Bone marrow (tissue), 2 donors: ENCODE measurements at regions not wholly inside any gene's neighbourhood (a gene's known extent, or its start where the extent isn't known, plus 50 kb on each side); places are given as distances from the start of the nearest gene placed in this dataset.

Source experiments
- DNase-seq, 2 donors: peaks; one replicate each; lab custom pipeline; 2025; lab: John Stamatoyannopoulos, UW

GRCh38 chr7:116083796-116084195 lies 53.2 kb upstream of the TFEC start:
- no peak for DNase-seq

- no peak for DNase-seq
These were observed 56.0 kb upstream of the TFEC start for GRCh38 chr7:116086547-116087045.

- DNase-seq: no peak
These were observed 56.7 kb upstream of the TFEC start for GRCh38 chr7:116087291-116087690.

- DNase-seq: no peak
These were observed 57.4 kb upstream of the TFEC start for GRCh38 chr7:116087984-116088383.

DNA sequence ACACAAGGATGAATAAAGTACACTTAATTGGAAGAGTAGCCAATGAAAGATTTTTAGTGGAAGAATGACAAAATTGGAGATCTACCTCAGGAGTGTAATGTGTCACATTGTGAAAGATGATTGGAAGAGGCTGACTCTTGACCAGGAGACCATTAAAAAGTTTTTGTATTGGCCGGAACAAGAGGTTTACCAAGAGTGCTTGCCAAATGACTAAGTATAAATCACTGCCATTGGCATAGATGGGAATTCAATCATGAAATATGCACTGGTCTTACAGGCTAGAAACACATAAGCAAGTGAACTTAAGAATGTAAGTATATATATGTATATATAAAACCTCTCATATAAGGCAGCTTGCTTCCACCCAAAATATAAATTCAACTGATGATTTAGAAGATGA lies 58.7 kb upstream of the TFEC start:
- no peak for DNase-seq

GRCh38 chr7:116093516-116094301 lies 63.1 kb upstream of the TFEC start:
- no peak for DNase-seq

GRCh38 chr7:116095396-116095795 lies 64.8 kb upstream of the TFEC start:
- no peak for DNase-seq

- peak in 1 of 2 donors; percentile 56 for DNase-seq
These were observed 66.9 kb upstream of the TFEC start for GRCh38 chr7:116097365-116098009.

DNA sequence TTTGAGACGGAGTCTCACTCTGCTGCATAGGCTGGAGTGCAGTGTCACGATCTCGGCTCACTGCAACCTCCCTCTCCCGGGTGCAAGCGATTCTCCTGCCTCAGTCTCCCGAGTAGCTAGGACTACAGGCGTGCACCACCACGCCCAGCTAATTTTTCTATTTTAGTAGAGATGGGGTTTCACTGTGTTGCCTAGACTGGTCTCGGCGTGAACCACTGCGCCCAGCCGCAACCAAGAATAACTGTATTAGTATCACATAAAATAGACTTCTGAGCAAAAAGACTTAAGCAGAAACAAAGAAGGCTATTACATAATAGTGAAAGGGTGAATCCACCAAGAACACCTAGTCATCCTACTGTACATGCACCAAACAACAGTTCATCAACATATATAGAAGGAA lies 67.6 kb upstream of the TFEC start:
- DNase-seq: no peak

- DNase-seq: no peak
These were observed 70.1 kb upstream of the TFEC start for GRCh38 chr7:116100626-116101025.

DNA sequence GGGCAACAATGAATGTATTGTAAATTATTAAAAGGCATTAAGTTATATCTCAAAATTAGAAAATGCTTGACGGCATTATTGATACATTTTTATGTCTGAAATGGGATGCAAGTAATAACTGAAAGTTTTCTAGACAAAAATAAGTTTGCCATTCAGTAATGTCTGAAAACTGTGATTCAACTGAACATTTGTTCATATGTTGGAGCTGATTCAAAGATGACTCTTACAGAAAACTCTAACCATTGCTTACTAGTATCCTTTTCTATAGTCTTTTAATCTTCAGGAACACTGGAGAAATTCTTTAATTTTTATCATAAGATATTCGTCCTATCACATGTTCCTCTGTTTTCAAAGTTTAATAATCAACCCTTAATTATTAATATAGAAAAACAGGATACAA lies 71.1 kb upstream of the TFEC start:
- no peak for DNase-seq

DNA sequence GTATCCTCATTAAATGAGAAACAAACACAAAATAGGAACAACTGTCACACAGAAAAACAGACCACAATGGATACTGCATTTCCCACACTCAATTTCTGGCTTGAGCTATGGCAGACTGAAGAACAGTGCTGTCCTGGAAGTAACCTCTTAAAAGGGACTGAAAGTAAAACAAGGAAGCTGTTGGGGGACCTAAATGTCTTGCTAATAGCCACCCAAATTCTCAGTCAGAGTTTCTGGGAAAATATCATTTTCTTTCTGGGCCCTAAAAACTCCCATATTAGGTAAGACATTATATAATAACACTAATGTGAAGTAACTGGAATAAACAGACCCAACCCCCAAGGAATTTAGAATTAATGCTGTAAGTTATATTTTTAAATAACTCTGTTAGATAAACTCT lies 80.9 kb upstream of the TFEC start:
- DNase-seq: no peak

- DNase-seq: no peak
These were observed 82.7 kb upstream of the TFEC start for GRCh38 chr7:116113310-116113709.

DNA sequence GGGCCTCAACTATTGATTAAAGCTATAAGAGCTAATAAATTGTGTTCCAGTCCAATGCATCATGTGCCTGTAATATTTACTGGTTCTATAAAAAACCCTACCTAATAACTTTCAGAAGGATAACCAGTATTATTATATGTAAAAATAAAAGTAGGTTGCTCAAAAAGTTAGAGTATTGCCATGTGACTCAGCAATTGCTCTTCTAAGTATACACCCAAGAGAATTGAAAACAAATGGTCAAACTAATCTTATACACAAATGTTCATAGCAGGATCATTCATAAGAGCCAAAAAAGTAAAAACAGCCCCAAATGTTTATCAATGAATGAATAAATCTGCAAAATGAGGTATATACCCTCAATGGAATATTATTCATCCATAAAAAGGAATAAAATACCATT lies 89.5 kb upstream of the TES start:
- no peak for DNase-seq

DNA sequence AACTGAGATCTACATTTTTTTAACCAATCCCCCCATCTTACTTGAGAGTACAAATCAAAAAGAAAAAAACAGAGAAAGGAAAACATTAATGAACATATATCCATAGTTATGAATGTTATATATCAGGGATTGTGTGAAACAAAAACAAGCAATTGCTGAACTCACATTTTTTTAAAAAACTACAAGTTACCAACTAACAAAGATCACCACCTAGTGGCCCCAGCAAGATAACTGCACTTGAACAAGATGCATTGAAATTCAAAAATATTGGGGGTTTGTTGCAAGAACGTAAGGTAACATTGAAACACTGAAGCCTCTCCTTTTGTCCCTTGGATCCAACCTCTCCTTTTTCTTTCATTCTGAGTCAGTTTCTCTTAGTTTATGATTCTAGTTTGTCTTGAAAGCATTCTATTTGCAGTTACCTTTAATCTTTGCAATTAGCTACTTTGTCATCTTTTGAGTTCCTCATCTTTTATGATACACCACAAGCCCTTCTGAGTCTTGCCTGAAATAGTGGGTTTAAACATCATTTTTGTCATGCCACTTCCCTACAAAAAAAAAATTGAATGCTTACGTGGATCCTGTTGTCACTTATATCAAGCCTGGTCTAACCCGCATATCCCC lies 87.3 kb upstream of the TES start:
- DNase-seq: peak in 1 of 2 donors; percentile 29

DNA sequence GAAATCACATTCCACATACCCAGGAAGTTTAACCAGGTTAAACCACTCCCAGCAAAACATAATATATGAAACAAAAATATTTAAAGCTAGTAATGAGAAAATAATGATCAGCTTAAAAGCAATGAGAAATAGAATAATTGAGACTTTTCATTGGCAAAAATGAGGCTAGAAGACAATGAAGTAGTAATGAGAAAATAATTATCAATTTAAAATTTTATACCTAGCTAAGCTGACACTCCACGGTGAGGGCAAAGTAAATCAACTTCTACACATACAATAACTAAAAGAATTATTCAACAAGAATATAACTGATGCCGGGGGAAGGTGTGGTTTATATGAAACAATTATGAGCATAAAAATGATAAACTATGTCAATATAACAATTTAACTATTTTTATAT lies 82.2 kb upstream of the TES start:
- no peak for DNase-seq

- DNase-seq: no peak
These were observed 75.0 kb upstream of the TES start for GRCh38 chr7:116135306-116135705.

- peak in 1 of 2 donors; percentile 50 for DNase-seq
These were observed 72.0 kb upstream of the TES start for GRCh38 chr7:116138202-116138801.

- no peak for DNase-seq
These were observed 71.3 kb upstream of the TES start for GRCh38 chr7:116139007-116139406.

DNA sequence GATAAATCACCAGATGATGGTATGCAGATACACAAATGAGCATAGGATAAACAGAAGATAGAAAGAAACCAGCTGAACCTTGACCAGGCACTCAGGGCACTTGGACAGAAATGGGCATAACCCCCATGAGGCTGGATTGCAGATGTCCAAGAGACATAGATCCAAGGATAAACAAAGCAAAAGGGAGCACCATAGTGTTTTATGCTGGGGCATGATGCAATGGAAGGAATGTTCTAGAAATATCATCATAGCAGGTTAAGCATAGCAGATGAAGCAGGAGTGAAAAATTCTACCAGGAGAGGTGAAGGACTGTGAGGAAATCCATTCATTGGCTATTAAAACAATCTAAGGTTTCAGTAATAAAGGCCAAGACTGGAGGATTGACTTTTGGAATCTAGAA lies 70.5 kb upstream of the TES start:
- DNase-seq: no peak

DNA sequence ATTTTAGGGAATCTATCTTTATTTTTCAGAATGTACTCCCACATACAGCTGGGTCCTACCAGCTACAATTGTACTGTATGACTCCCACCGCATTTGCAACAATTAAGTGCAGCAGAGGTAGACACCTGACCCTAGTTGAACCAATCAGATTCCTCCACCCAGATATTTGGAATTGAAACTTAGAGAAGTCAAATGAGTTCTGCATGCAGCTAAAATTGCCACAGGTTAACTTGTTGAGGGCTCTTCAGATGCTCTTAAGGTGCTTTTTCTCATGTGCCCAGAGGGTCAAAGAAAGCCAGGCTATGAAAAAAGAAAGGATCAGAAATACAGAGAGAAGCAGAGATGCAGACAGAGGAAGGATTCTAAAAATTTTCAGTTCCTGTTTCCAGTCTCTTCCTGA lies 68.0 kb upstream of the TES start:
- no peak for DNase-seq

- no peak for DNase-seq
These were observed 67.5 kb upstream of the TES start for GRCh38 chr7:116142850-116143249.
